Fibroblast of peridontal ligament (primary cell): ENCODE measurements at regions not wholly inside any gene's neighbourhood (a gene's known extent, or its start where the extent isn't known, plus 50 kb on each side); places are given as distances from the start of the nearest gene placed in this dataset.

ENCODE experiments used
- DNase-seq: peaks from one replicate; pipeline ENCODE4 v3.0.0-alpha.2; 2010; ENCODE audit errors: extremely low read depth

GRCh38 chr20:11569163-11569562 lies 348.5 kb upstream of the BTBD3 start:
- DNase-seq, result no peak

DNA sequence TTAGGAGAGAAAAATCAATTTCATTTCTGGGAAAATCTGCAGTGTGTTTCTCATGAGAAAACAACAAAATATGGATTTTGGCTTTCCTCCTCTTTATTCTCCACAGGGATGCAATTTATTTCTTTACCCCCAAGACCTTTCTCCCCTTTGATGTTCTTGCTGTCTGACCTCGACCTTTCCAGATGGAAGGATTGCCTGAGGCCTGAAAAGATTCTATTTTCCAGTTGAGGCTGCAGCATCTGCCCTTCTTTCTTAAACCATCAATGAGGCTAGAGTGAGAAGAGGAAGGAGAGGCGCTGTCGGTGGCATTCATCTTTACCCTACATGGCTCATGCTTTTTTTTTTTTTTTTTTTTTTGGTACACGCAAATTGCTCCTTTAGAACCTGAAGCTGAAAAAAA lies 344.2 kb upstream of the BTBD3 start:
- DNase-seq, result no peak

GRCh38 chr20:11581271-11581670 lies 336.4 kb upstream of the BTBD3 start:
- DNase-seq, result no peak

- DNase-seq, result peak; percentile 4
Observed at GRCh38 chr20:11582060-11582459, 335.6 kb upstream of the BTBD3 start.

DNA sequence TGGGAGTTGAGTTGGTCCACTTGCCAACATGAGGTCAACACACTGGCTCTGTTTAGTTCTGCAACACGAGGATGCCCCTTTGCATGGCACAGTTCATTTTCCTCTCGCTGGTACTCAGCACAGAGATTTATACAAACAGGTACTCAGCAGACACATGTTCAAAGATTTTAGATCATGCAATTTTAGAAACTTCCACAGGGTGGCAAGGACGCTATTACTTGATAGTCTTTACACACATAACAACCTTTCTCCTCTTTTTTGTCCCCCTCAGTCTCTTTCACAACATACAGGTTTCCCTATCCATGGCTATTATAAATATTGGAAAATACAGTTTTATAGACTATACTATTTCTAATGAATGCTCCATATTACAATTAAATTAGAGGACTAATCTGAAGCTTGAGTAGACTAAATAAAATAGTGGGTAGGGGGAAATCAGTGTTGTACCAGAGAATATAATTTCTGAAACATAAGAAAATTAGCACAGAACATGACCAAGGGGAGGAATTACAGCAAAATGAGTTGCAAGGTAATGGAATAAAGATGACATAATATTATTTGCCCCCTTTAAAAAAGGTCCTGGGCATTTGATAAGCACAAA lies 331.8 kb upstream of the BTBD3 start:
- DNase-seq, result peak; percentile 31

- no peak for DNase-seq
Observed at GRCh38 chr20:11588875-11589274, 328.8 kb upstream of the BTBD3 start.

DNA sequence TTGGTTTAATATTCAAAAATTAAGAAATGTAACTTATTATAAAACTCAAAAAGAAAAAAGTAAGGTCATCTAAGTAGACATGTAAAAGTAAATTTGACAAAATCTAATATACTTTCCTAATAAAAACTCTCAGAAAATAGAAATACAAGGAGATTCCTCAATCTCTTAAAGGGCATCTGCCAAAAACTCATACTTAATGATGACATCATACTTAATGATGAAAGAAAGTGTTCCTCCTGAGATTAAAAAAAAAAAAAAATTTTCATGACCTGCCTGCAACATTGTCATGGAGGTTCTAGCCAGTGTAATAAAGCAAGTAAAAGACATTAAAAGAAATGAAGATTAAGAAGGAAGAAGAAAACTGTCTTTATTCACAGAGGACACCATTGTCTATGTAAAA lies 325.7 kb upstream of the BTBD3 start:
- DNase-seq, result no peak

GRCh38 chr20:11604339-11604738 lies 313.4 kb upstream of the BTBD3 start:
- DNase-seq, result no peak

- no peak for DNase-seq
Observed at GRCh38 chr20:11607047-11607446, 310.6 kb upstream of the BTBD3 start.

- DNase-seq, result no peak
Observed at GRCh38 chr20:11608736-11609135, 309.0 kb upstream of the BTBD3 start.

- DNase-seq, result no peak
Observed at GRCh38 chr20:11624704-11625103, 293.0 kb upstream of the BTBD3 start.

GRCh38 chr20:11626551-11626950 lies 291.1 kb upstream of the BTBD3 start:
- no peak for DNase-seq

GRCh38 chr20:11642866-11643265 lies 274.8 kb upstream of the BTBD3 start:
- no peak for DNase-seq

DNA sequence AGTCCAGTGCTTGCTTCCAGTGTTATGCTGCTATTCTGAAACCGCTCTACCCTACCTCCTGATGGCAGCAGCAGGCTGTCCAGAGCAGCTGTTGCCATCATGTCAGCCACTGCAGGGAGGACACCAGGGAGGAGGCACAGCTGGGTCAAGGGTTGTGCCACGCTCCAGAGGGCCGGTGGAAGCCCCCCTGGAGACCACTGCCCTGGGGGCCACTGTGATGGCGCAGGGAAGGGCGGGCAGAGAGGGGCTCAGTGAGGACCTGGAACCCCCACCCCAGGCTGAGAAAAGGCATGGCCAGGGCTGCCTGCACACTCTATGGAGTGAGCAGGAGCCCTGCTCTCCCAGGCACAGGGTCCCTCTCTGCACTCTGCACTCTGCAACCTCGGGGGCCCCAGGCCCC lies 271.3 kb upstream of the BTBD3 start:
- no peak for DNase-seq

DNA sequence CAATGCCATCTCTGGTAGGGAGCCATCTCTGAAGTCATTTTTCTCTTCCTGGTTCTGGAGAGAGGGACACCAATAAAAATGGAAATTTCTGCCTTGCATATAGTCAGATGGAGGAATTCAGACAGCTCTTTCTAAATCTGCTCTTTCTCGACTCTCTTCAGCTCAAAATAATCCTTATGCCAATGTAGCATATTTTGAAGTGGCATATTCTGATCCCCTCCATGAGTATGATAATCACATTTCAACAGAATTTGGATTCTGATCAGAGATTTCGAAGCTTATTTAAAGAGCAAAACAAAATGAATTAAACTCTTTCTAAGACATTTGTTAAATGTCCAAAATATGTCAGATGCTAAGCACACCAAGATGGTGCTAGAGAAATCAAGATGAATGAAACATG lies 267.1 kb upstream of the BTBD3 start:
- DNase-seq, result no peak

DNA sequence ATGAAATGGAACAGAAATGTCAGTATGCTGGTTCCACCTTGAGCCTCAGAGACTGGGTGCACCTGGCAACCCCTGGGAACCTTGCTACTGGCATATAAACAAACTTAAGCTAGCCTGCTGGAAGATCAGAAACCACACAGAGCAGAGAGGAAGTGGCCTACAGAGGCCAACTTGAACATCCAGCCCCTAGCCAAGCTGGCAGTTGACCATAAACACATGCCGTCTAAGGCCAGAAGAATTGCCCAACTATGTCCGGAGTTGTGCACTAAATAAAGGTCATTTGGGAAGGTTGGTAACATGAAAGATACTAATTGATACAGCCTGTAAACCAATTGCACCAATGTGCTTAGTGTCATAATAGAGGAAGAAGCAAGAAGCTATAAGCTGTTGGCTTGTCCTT lies 266.6 kb upstream of the BTBD3 start:
- DNase-seq, result no peak

GRCh38 chr20:11651647-11652046 lies 266.0 kb upstream of the BTBD3 start:
- no peak for DNase-seq

- no peak for DNase-seq
Observed at GRCh38 chr20:11652128-11652527, 265.6 kb upstream of the BTBD3 start.

- no peak for DNase-seq
Observed at GRCh38 chr20:11654766-11655165, 262.9 kb upstream of the BTBD3 start.

DNA sequence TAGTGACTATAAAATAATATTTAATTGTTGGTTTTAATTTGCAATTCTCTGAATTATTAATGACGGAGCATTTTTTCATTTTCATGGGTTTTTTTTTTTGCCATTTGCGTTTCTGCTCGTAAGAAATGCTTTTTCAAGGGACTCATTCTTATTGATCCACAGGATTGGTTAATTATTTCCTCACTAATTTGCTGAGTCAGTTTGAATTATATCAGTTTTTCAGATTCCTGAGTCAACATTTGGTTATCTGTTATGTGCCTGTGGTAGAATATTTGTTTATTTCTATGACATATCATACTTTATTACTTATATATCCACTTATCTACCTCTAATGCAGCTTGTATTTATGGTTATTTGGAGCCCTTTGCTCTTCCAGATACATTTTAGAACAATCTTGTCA lies 257.0 kb upstream of the BTBD3 start:
- no peak for DNase-seq

GRCh38 chr20:11671015-11671511 lies 246.6 kb upstream of the BTBD3 start:
- DNase-seq, result no peak

GRCh38 chr20:11672959-11673358 lies 244.7 kb upstream of the BTBD3 start:
- no peak for DNase-seq

DNA sequence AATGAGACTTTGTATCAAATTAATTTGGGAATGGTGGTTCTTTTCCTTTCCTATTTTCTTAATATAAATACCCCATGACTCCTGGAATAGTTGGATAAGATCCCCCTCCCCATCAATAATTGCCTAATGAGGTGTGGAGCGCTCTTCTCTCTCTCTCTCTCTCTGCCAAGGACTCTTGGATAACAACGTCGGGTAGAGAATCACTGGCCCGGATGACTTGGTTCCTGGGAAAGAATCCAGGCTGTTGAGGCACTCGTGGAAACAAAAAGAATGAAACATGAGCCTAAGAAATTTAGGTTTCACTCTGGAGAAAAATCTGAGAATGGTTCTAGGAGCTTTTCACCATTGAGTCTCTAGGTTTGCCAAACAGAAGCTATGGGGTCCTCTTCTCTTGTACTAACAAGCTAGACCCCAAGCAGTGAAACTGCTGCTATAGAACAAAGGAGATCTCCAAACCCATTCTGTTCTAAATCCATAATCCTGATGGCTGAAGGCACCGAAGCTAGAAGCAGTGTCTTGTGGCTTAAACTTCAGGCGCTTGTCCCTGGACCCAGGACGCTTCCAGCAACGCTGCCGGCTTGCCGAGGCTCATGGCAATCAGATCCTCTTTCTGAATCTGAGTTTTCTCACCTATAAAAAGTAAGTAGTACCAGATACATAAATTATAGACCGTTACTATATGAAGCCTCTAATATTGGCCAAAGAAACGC lies 241.6 kb upstream of the BTBD3 start:
- peak; percentile 64 for DNase-seq
